Brain microvascular endothelial cell (primary cell): ENCODE measurements at regions not wholly inside any gene's neighbourhood (a gene's known extent, or its start where the extent isn't known, plus 50 kb on each side); places are given as distances from the start of the nearest gene placed in this dataset.
A peak's percentile ranks its signal among the peaks of the same experiment; 100 is the strongest.
"Not testable (repeated sequence)": the region's sequence is repeated elsewhere in the genome, so short reads cannot be mapped to it uniquely, and the experiment has no call there.

Experiments used
- DNase-seq: peaks from one replicate; pipeline ENCODE4 v3.0.0-alpha.2; 2020
- H3K27ac ChIP-seq: fragments of 250-450 bp; sonication (Bioruptor Pico); 2 replicates; pipeline ENCODE4 v1.5.1; 2020; ENCODE audit warnings: mild to moderate bottlenecking, moderate library complexity
- H3K27me3 ChIP-seq: fragments of 250-450 bp; sonication (Bioruptor Pico); replicated peaks from 2 replicates; pipeline ENCODE4 v1.5.1; 2020; ENCODE audit warnings: mild to moderate bottlenecking
- H3K36me3 ChIP-seq: fragments of 250-450 bp; sonication (Bioruptor Pico); replicated peaks from 2 replicates; pipeline ENCODE4 v1.5.1; 2020; ENCODE audit warnings: mild to moderate bottlenecking
- H3K4me3 ChIP-seq: 2 replicates; pipeline ENCODE4 v1.5.1; 2011; ENCODE audit warnings: low read depth, mild to moderate bottlenecking, control low read depth, low read length, moderate library complexity
- in situ Hi-C: cut with HindIII; loops from 2 replicates; pipeline ENCODE4 v1.10.0; 2017; ENCODE audit warnings: low sequenced_read_pairs, low pct_ligation_motif_present
- TF ChIP-seq, protein P1 (sequence below): IDR thresholded peaks from 2 replicates; pipeline ENCODE4 v1.5.1; 2011; ENCODE audit warnings: low read depth, mild to moderate bottlenecking, moderate library complexity, low read length, control low read depth, inconsistent platforms; ENCODE audit errors: missing control alignments

DNA sequence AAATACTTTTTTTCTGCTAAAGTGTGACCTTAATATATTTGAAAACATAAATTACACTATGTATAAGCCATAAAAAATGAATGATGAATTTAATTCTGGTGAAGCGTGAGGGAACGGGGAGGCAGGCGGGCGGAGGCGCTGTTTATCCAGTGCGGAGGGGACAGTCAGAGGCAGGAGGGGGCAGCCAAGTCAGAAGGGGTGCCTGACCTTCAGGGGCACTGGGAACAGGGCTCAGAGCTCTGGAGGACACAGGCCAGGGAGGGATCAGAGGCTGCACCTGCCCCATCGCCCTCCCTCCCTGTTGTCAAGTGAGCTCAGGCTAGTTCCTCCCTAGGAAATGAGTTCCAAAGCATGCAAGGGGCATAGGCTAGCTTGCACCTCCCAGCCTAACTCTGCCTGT lies 82.0 kb upstream of the CASZ1 start:
- H3K27me3 ChIP-seq = no peaks in the 10 kb centered on the region
- H3K36me3 ChIP-seq = no peaks in the 10 kb centered on the region
- H3K27ac ChIP-seq = no peak overlapping the region
- in situ Hi-C loops = no loop called here
- no peak overlapping the region for H3K4me3 ChIP-seq
- DNase-seq = no peak
- TF ChIP-seq, protein P1, sequence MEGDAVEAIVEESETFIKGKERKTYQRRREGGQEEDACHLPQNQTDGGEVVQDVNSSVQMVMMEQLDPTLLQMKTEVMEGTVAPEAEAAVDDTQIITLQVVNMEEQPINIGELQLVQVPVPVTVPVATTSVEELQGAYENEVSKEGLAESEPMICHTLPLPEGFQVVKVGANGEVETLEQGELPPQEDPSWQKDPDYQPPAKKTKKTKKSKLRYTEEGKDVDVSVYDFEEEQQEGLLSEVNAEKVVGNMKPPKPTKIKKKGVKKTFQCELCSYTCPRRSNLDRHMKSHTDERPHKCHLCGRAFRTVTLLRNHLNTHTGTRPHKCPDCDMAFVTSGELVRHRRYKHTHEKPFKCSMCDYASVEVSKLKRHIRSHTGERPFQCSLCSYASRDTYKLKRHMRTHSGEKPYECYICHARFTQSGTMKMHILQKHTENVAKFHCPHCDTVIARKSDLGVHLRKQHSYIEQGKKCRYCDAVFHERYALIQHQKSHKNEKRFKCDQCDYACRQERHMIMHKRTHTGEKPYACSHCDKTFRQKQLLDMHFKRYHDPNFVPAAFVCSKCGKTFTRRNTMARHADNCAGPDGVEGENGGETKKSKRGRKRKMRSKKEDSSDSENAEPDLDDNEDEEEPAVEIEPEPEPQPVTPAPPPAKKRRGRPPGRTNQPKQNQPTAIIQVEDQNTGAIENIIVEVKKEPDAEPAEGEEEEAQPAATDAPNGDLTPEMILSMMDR = no peak

GRCh38 chr1:10880063-10880462 lies 83.6 kb upstream of the CASZ1 start:
- H3K27me3 ChIP-seq = no peaks in the 10 kb centered on the region
- in situ Hi-C loops = no loop called here
- no peak overlapping the region for H3K27ac ChIP-seq
- H3K36me3 ChIP-seq = no peaks in the 10 kb centered on the region
- H3K4me3 ChIP-seq = no peak overlapping the region
- TF ChIP-seq, protein P1 = no peak
- DNase-seq = no peak

- no peak overlapping the region for H3K4me3 ChIP-seq
- in situ Hi-C loops = no loop called here
- no peaks in the 10 kb centered on the region for H3K36me3 ChIP-seq
- H3K27ac ChIP-seq = no peak overlapping the region
- TF ChIP-seq, protein P1 = no peak
- no peak for DNase-seq
- H3K27me3 ChIP-seq = no peaks in the 10 kb centered on the region
Measured at GRCh38 chr1:10881046-10881445, 84.6 kb upstream of the CASZ1 start.

GRCh38 chr1:10882069-10882468 lies 85.6 kb upstream of the CASZ1 start:
- H3K4me3 ChIP-seq = no peak overlapping the region
- in situ Hi-C loops = no loop called here
- peaks cover under 1% of the 10 kb centered on the region for H3K27me3 ChIP-seq
- TF ChIP-seq, protein P1 = no peak
- DNase-seq = no peak
- H3K36me3 ChIP-seq = no peaks in the 10 kb centered on the region
- no peak overlapping the region for H3K27ac ChIP-seq

- DNase-seq, H3K4me3 ChIP-seq, in situ Hi-C loops, H3K36me3 ChIP-seq, H3K27ac ChIP-seq: not testable (repeated sequence)
- peaks cover 34% of the 10 kb centered on the region for H3K27me3 ChIP-seq
Measured at GRCh38 chr1:10887032-10887431, 90.6 kb upstream of the CASZ1 start.

- Histone ChIP-seq H3K27ac (no peak overlapping the region), H3K4me3 (no peak overlapping the region), H3K36me3 (no peaks in the 10 kb centered on the region), H3K27me3 (peaks cover 37% of the 10 kb centered on the region)
- TF ChIP-seq, protein P1 = peak; percentile 7
- no peak for DNase-seq
- in situ Hi-C loops = no loop called here
Measured at GRCh38 chr1:10888291-10888690, 91.8 kb upstream of the CASZ1 start.
